GM23338 (cell line): ENCODE measurements at regions not wholly inside any gene's neighbourhood (a gene's known extent, or its start where the extent isn't known, plus 50 kb on each side); places are given as distances from the start of the nearest gene placed in this dataset.

Source experiments
- ATAC-seq: fragments of 200-7000 bp; cut with Tn5 transposase; 3 replicates; pipeline ENCODE4 v1.9.1; 2020
- DNase-seq: peaks from one replicate; pipeline ENCODE4 v3.0.0-alpha.2; 2015; ENCODE audit warnings: low spot score
- H2AFZ ChIP-seq: fragments of 200-600 bp; sonication (generic); 2 replicates; pipeline ENCODE4 v1.8.0; 2016; ENCODE audit warnings: antibody characterized with exemption, mild to moderate bottlenecking, moderate library complexity
- H3F3A ChIP-seq: fragments of 200-600 bp; sonication (generic); replicated peaks from 2 replicates; pipeline ENCODE4 v1.8.0; 2017; ENCODE audit warnings: antibody characterized with exemption, mixed run types, low read depth
- H3K27ac ChIP-seq: fragments of 200-600 bp; sonication (generic); 2 replicates; pipeline ENCODE4 v1.6.1; 2016; ENCODE audit warnings: low read depth
- H3K27me3 ChIP-seq: fragments of 200-600 bp; sonication (generic); 2 replicates; pipeline ENCODE4 v1.8.0; 2016; ENCODE audit warnings: mild to moderate bottlenecking, mixed run types, moderate library complexity; ENCODE audit not compliant: insufficient read depth
- H3K36me3 ChIP-seq: fragments of 200-600 bp; sonication (generic); 2 replicates; pipeline ENCODE4 v1.8.0; 2016; ENCODE audit warnings: mild to moderate bottlenecking; ENCODE audit not compliant: insufficient read depth
- H3K4me1 ChIP-seq: fragments of 200-600 bp; sonication (generic); 2 replicates; pipeline ENCODE4 v1.8.0; 2016; ENCODE audit warnings: mild to moderate bottlenecking, moderate library complexity; ENCODE audit not compliant: insufficient read depth
- H3K4me2 ChIP-seq: fragments of 200-600 bp; sonication (generic); 2 replicates; pipeline ENCODE4 v1.7.1; 2017; ENCODE audit warnings: mixed run types
- H3K4me3 ChIP-seq: fragments of 200-600 bp; sonication (generic); 2 replicates; pipeline ENCODE4 v1.6.1; 2016; ENCODE audit warnings: mixed run types
- H3K79me2 ChIP-seq: fragments of 200-600 bp; sonication (generic); replicated peaks from 2 replicates; pipeline ENCODE4 v1.8.0; 2017; ENCODE audit warnings: mild to moderate bottlenecking; ENCODE audit not compliant: insufficient read depth
- H3K9me2 ChIP-seq: fragments of 200-600 bp; sonication (generic); 2 replicates; pipeline ENCODE4 v1.8.0; 2017; ENCODE audit not compliant: insufficient read depth
- H4K20me1 ChIP-seq: fragments of 200-600 bp; sonication (generic); replicated peaks from 2 replicates; pipeline ENCODE4 v1.8.0; 2017; ENCODE audit warnings: mild to moderate bottlenecking; ENCODE audit not compliant: insufficient read depth
- H3K27ac Mint-ChIP-seq: 2 replicates; pipeline ENCODE4 v1.8.0; 2020; ENCODE audit warnings: inconsistent platforms, mild to moderate bottlenecking, moderate library complexity, mixed read lengths
- H3K27me3 Mint-ChIP-seq: 3 replicates; pipeline ENCODE4 v1.8.0; 2022; ENCODE audit warnings: low read depth, mild to moderate bottlenecking, moderate library complexity, mixed read lengths, inconsistent platforms; ENCODE audit not compliant: insufficient read depth, poor library complexity
- H3K36me3 Mint-ChIP-seq: 3 replicates; pipeline ENCODE4 v1.8.0; 2021; ENCODE audit warnings: low read depth, mild to moderate bottlenecking, inconsistent platforms, moderate library complexity, mixed read lengths
- H3K4me1 Mint-ChIP-seq: 3 replicates; pipeline ENCODE4 v1.8.0; 2020; ENCODE audit warnings: mild to moderate bottlenecking, inconsistent platforms, mixed read lengths
- H3K4me3 Mint-ChIP-seq: 3 replicates; pipeline ENCODE4 v1.8.0; 2021; ENCODE audit warnings: moderate library complexity, mild to moderate bottlenecking, inconsistent platforms, mixed read lengths
- H3K9me3 Mint-ChIP-seq: 3 replicates; pipeline ENCODE4 v1.8.0; 2020; ENCODE audit warnings: moderate library complexity, mild to moderate bottlenecking, inconsistent platforms, mixed read lengths
- CREB1 ChIP-seq: fragments of 250-450 bp; sonication (Bioruptor Pico); IDR thresholded peaks from 2 replicates; pipeline ENCODE4 v1.5.0; 2020; ENCODE audit warnings: low read depth, mild to moderate bottlenecking, moderate library complexity
- CTCF ChIP-seq, 2 experiments: fragments of 200-600 bp in 1 of 2; sonication (generic) in 1 of 2; conservative IDR thresholded peaks; 2 replicates each; pipeline versions ENCODE4 v1.5.1 to v1.6.1; 2016 to 2017; ENCODE audit warnings: antibody characterized with exemption in 2 of 2, low read depth in 2 of 2, mild to moderate bottlenecking in 2 of 2, moderate library complexity in 1 of 2
- ETS1 ChIP-seq: IDR thresholded peaks from 2 replicates; pipeline ENCODE4 v1.6.1; 2016; ENCODE audit warnings: antibody characterized with exemption
- EZH2 ChIP-seq: fragments of 200-600 bp; sonication (generic); IDR thresholded peaks from one replicate; pipeline ENCODE4 v1.8.0; 2017; ENCODE audit warnings: antibody characterized with exemption, mild to moderate bottlenecking, low read depth; ENCODE audit not compliant: unreplicated experiment
- JUNB ChIP-seq: IDR thresholded peaks from one replicate; pipeline ENCODE4 v1.6.1; 2016; ENCODE audit warnings: antibody characterized with exemption; ENCODE audit not compliant: unreplicated experiment
- POLR2AphosphoS5 ChIP-seq: IDR thresholded peaks from 2 replicates; pipeline ENCODE4 v1.6.1; 2016; ENCODE audit warnings: antibody characterized with exemption, low read depth
- REST ChIP-seq: IDR thresholded peaks from one replicate; pipeline ENCODE4 v1.6.1; 2018; ENCODE audit warnings: antibody characterized with exemption; ENCODE audit not compliant: unreplicated experiment
- ZNF331 ChIP-seq: fragments of 250-450 bp; sonication (Bioruptor Pico); IDR thresholded peaks from 2 replicates; pipeline ENCODE4 v1.5.0; 2020; ENCODE audit warnings: low read depth, mild to moderate bottlenecking, moderate library complexity
- TF ChIP-seq, protein P1 (sequence below): fragments of 250-450 bp; sonication (Bioruptor Pico); IDR thresholded peaks from 2 replicates; pipeline ENCODE4 v1.5.0; 2020; ENCODE audit warnings: mild to moderate bottlenecking, moderate library complexity

DNA sequence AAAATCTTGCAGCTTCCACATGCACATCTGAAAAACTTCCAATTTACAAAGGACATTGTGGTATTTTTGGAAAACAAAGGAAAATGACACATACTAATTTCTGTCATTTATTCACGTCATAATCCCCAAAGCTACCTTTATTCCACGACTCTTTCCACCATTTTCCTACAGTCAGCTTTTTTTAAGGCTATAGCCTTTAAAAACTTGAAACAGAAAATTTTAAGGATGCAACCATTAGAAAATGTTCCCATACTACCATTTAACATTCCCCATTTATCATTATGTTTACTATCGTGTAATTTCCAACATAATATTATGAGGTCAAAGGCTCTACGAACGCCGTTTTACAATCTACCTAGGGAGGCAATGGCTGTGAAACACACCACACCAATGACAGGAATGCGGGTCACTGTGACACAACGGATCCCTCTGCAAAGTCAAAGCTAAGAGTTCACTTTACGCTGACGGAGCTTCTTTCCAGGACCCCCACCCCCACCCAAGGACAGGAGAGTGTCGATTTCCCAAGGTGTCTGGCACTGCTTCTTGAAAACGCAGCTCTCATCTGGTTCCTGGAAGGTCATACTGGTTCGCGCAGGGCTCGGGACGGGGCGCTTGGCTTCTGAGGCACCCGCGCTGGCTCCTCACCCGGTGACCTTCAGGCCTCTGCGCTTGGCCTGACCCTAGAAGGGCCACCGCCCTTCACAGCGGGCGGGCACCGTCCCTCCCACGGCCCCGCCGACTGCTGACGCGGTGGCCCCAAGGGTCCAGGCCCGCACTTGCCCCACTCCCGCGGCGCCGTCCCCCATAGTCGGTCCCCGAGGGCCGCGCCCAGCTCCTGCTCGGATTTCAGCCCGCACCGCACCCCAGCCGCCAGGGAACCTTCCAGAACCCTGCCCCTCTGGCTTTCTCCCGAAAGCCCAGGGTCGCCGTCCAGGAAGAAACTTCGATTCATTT, 50.5 kb upstream of the ATF3 start (continued):
- TF ChIP-seq REST = no peak
- no peak for TF ChIP-seq POLR2AphosphoS5
- no peak for TF ChIP-seq ZNF331 (CRISPR knock-in tag)
- no peak for TF ChIP-seq JUNB
- TF ChIP-seq EZH2 = no peak

DNA sequence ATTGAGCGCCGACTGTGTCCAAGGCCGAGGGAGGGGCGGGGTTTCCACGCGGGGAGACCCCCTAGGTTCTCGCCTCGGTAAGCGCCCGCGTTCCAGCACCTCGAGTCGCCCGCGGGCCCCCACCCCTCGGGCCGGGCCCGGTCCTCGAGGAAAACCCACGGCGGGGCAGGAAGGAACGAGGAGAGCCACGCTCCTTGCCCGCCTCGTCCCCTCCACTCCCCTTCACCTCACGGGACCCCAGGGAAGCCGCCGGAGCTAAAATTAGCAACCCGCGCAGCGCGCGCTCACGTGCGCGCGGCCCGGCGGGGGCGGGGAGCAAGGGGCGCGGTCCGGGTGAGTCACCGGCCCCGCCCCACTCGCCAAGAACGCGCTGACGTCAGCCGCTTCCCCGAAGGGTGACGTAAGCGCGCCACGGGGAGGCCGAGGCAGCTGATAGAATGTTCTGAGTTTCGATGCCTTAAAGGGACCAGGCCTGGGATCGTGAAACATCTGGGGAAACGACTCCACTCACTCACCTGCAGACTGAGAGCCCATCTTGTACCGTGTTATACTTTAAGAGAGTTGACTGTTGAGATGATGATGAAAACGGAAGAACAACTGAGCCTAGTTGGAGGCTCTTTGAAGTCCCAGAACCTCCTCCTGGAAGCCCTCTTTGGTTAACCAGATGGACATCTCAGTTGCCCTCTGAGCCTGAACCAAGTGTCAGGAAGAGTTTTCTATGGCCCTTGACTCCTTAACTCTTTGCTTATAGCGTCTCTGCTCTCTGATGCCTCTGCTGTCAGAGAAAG, 49.7 kb upstream of the ATF3 start:
- Histone ChIP-seq H3K4me2 (peak overlapping the region; percentile 84), H3K4me1 (no peaks in the 10 kb centered on the region; the same call in 1 of the 2 replicates), H2AFZ (peak overlapping the region; percentile 96), H3K27me3 (peaks cover 19% of the 10 kb centered on the region), H3K79me2 (no peaks in the 10 kb centered on the region), H3K4me3 (peak overlapping the region; percentile 87), H3K36me3 (no peaks in the 10 kb centered on the region), H3K27ac (no peak overlapping the region), H3K9me2 (no peaks in the 10 kb centered on the region), H3F3A (no peaks in the 10 kb centered on the region; the same call in 1 of the 2 replicates), H4K20me1 (no peaks in the 10 kb centered on the region)
- H3K27me3 Mint-ChIP-seq = peaks cover 13% of the 10 kb centered on the region
- ATAC-seq (peak; percentile 83), DNase-seq (peak; percentile 96)
- no peaks in the 10 kb centered on the region; the same call in 2 of the 3 replicates for H3K36me3 Mint-ChIP-seq
- no peaks in the 10 kb centered on the region; the same call in 2 of the 3 replicates for H3K9me3 Mint-ChIP-seq
- H3K4me1 Mint-ChIP-seq = peaks cover 12% of the 10 kb centered on the region
- TF ChIP-seq CREB1 (peak; percentile 96), ETS1 (no peak), CTCF (conservative IDR thresholded peaks at IDR 0.05; ENCODE audit: low read depth in 2 of 2) (no peak), POLR2AphosphoS5 (peak; percentile 53; the same call in 1 of the 2 replicates)
- TF ChIP-seq, protein P1, sequence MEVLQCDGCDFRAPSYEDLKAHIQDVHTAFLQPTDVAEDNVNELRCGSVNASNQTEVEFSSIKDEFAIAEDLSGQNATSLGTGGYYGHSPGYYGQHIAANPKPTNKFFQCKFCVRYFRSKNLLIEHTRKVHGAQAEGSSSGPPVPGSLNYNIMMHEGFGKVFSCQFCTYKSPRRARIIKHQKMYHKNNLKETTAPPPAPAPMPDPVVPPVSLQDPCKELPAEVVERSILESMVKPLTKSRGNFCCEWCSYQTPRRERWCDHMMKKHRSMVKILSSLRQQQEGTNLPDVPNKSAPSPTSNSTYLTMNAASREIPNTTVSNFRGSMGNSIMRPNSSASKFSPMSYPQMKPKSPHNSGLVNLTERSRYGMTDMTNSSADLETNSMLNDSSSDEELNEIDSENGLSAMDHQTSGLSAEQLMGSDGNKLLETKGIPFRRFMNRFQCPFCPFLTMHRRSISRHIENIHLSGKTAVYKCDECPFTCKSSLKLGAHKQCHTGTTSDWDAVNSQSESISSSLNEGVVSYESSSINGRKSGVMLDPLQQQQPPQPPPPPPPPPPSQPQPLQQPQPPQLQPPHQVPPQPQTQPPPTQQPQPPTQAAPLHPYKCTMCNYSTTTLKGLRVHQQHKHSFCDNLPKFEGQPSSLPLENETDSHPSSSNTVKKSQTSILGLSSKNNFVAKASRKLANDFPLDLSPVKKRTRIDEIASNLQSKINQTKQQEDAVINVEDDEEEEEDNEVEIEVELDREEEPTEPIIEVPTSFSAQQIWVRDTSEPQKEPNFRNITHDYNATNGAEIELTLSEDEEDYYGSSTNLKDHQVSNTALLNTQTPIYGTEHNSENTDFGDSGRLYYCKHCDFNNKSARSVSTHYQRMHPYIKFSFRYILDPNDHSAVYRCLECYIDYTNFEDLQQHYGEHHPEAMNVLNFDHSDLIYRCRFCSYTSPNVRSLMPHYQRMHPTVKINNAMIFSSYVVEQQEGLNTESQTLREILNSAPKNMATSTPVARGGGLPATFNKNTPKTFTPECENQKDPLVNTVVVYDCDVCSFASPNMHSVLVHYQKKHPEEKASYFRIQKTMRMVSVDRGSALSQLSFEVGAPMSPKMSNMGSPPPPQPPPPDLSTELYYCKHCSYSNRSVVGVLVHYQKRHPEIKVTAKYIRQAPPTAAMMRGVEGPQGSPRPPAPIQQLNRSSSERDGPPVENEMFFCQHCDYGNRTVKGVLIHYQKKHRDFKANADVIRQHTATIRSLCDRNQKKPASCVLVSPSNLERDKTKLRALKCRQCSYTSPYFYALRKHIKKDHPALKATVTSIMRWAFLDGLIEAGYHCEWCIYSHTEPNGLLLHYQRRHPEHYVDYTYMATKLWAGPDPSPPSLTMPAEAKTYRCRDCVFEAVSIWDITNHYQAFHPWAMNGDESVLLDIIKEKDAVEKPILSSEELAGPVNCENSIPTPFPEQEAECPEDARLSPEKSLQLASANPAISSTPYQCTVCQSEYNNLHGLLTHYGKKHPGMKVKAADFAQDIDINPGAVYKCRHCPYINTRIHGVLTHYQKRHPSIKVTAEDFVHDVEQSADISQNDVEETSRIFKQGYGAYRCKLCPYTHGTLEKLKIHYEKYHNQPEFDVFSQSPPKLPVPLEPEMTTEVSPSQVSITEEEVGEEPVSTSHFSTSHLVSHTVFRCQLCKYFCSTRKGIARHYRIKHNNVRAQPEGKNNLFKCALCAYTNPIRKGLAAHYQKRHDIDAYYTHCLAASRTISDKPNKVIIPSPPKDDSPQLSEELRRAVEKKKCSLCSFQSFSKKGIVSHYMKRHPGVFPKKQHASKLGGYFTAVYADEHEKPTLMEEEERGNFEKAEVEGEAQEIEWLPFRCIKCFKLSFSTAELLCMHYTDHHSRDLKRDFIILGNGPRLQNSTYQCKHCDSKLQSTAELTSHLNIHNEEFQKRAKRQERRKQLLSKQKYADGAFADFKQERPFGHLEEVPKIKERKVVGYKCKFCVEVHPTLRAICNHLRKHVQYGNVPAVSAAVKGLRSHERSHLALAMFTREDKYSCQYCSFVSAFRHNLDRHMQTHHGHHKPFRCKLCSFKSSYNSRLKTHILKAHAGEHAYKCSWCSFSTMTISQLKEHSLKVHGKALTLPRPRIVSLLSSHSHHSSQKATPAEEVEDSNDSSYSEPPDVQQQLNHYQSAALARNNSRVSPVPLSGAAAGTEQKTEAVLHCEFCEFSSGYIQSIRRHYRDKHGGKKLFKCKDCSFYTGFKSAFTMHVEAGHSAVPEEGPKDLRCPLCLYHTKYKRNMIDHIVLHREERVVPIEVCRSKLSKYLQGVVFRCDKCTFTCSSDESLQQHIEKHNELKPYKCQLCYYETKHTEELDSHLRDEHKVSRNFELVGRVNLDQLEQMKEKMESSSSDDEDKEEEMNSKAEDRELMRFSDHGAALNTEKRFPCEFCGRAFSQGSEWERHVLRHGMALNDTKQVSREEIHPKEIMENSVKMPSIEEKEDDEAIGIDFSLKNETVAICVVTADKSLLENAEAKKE (CRISPR knock-in tag) = peak; percentile 57; the same call in 1 of the 2 replicates
- peak overlapping the region; percentile 79 for H3K4me3 Mint-ChIP-seq
- H3K27ac Mint-ChIP-seq = peak overlapping the region; percentile 89
